ENCODE measurements at regions not wholly inside any gene's neighbourhood (a gene's known extent, or its start where the extent isn't known, plus 50 kb on each side); places are given as distances from the start of the nearest gene placed in this dataset.
"Not testable (repeated sequence)": the region's sequence is repeated elsewhere in the genome, so short reads cannot be mapped to it uniquely, and the experiment has no call there.

- not testable (repeated sequence) for TF ChIP-seq CTCF, POLR2A (IDR thresholded peaks at IDR 0.05)
Observed at GRCh38 chr1:120229835-120230234, 53.5 kb upstream of the SEC22B start.

All from breast epithelium (tissue), 3 donors.